HG03520 (cell line): ENCODE measurements at regions not wholly inside any gene's neighbourhood (a gene's known extent, or its start where the extent isn't known, plus 50 kb on each side); places are given as distances from the start of the nearest gene placed in this dataset.
"Not testable (repeated sequence)": the region's sequence is repeated elsewhere in the genome, so short reads cannot be mapped to it uniquely, and the experiment has no call there.

Experiments used
- ATAC-seq: cut with Tn5 transposase; IDR thresholded peaks from one replicate; pipeline ENCODE4 v1.9.1; 2021; ENCODE audit warnings: mild to moderate bottlenecking, moderate library complexity; ENCODE audit not compliant: unreplicated experiment

GRCh38 chr5:100693481-100693880 is 158.3 kb downstream of the FAM174A start:
- ATAC-seq, result no peak

- peak; percentile 62 for ATAC-seq
Measured at GRCh38 chr5:100694100-100694499, 158.9 kb downstream of the FAM174A start.

GRCh38 chr5:100697970-100698369 is 162.8 kb downstream of the FAM174A start:
- ATAC-seq, result no peak

- peak; percentile 78 for ATAC-seq
Measured at GRCh38 chr5:100706776-100707175, 171.6 kb downstream of the FAM174A start.

GRCh38 chr5:100708645-100709171 is 173.5 kb downstream of the FAM174A start:
- no peak for ATAC-seq

DNA sequence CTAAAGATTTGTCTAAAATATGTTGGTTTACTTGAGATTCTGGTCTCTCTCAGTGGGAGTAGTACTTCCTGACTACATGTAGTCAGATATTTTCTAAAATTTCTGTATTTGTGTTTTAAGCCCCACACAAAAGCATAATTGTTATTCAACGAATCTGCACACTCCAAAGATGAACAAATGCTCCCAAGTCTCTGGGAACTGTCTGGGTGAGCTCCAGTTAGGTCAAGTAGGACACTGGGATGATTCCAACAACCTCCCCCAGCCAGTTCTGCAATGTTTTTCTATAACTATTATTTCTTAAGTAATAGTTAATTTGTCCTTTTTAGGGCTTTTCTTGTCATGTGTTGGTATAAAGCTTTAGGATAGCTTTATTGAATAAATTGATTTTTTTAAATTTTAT is 174.6 kb downstream of the FAM174A start:
- ATAC-seq, result no peak

DNA sequence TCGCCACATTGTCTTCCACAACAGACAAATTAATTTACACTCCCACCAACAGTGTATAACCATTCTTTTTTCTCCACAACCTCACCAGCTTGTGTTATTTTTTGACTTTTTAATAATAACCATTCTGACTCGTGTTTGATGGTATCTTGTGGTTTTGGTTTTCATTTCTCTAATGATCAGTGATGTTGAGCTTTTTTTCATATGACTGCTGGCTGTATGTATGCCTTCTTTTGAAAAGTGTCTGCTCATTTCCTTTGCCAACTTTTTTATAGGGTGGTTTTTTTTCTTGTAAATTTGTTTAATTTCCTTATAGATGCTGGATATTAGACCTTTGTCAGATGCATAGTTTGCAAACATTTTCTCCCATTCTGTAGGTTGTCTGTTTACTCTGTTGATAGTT is 179.6 kb downstream of the FAM174A start:
- ATAC-seq, result not testable (repeated sequence)

DNA sequence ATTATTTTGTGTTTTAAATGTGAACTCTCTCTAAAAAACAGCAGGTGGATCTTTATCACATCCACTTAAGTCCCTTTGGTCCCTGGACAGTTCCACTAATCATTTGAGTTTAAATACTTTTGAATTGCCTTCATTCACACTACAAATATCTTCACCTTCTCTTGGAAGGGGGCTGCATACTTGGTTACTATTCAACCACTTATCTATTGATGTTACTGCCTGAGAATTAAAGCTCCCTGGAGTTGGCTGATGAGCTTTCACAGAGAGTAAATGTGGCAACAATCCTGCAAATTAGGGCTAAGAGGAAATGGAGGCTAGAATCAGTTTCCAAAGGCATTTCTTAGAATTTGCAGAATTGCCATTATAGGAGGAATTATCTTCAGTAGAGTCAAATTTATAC is 180.4 kb downstream of the ST8SIA4 start:
- no peak for ATAC-seq

GRCh38 chr5:100723229-100723628 is 179.9 kb downstream of the ST8SIA4 start:
- ATAC-seq, result no peak

- no peak for ATAC-seq
Measured at GRCh38 chr5:100726116-100726515, 177.0 kb downstream of the ST8SIA4 start.

DNA sequence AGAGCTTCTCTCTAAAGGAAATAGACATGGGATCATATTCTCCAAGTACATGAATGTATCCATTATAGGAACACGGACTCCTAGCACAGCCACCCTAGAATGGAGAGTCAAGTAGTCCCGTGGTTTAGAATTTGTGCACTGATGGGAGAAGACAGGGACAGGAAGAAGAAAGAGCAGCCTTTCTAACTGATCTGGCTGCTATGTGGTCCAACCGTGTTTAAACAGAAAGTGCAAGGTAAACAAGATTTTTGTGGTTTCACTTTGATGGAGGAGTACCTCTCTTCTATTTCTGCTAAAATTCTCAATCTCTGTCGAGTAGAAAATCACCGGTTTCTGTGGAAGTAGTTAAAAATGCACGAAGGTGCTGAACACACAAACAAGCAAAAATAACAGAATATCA is 171.3 kb downstream of the ST8SIA4 start:
- peak; percentile 98 for ATAC-seq

GRCh38 chr5:100746730-100747129 is 156.4 kb downstream of the ST8SIA4 start:
- peak; percentile 81 for ATAC-seq

GRCh38 chr5:100749771-100750284 is 153.3 kb downstream of the ST8SIA4 start:
- no peak for ATAC-seq

DNA sequence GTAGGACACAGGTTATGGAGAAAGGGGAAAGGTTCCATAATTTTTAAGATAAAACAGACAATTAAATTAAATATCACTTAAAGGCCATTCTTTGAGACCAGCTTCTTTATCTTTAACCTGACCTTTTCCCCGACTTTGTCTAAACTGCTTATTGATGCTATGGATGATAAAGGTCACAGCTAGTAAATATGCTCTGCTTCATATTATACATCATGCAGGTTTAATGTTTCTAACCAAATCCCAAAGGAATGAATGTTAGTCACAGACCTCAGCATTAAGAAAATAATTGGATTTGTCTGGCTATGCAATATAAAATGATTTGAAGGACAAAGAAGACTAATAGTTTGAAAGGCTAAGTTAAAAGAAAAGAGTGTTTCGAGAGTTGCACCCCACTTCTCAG is 147.6 kb downstream of the ST8SIA4 start:
- no peak for ATAC-seq
